NCI-H226 (cell line): ENCODE measurements at regions not wholly inside any gene's neighbourhood (a gene's known extent, or its start where the extent isn't known, plus 50 kb on each side); places are given as distances from the start of the nearest gene placed in this dataset.

Experiments
- DNase-seq: peaks from one replicate; pipeline ENCODE4 v3.0.0-alpha.2; 2015

GRCh38 chr6:24072038-24072746, 53.8 kb upstream of the NRSN1 start:
- no peak for DNase-seq

GRCh38 chr6:24076011-24076410, 50.0 kb upstream of the NRSN1 start:
- no peak for DNase-seq
